HG03378 (cell line): ENCODE measurements at regions not wholly inside any gene's neighbourhood (a gene's known extent, or its start where the extent isn't known, plus 50 kb on each side); places are given as distances from the start of the nearest gene placed in this dataset.
"Not testable (repeated sequence)": the region's sequence is repeated elsewhere in the genome, so short reads cannot be mapped to it uniquely, and the experiment has no call there.

Experiments used
- ATAC-seq: cut with Tn5 transposase; IDR thresholded peaks from one replicate; pipeline ENCODE4 v1.9.1; 2021; ENCODE audit warnings: mild to moderate bottlenecking, moderate library complexity; ENCODE audit not compliant: unreplicated experiment

DNA sequence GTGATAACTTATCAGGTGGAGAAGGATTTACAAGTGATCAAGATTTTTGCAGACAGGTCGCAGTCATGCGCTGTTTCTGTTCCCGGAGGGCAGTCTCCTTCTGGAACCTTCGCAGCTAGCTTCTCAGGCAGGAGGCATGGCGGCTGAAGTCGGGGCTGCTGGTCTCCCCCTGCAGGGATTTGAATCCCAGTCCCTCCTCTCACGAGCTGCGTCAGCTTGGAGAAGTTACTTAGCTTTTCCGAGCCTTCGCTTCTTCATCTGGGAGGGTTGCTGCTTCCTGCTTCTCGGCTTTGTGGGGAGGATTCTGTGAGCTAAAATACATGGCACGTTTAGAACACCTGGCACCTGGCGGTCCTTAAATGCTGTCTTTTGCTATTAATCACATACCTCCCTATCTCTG, 287.8 kb upstream of the FOXF1 start:
- no peak for ATAC-seq

GRCh38 chr16:86222965-86223551, 287.3 kb upstream of the FOXF1 start:
- ATAC-seq = no peak

DNA sequence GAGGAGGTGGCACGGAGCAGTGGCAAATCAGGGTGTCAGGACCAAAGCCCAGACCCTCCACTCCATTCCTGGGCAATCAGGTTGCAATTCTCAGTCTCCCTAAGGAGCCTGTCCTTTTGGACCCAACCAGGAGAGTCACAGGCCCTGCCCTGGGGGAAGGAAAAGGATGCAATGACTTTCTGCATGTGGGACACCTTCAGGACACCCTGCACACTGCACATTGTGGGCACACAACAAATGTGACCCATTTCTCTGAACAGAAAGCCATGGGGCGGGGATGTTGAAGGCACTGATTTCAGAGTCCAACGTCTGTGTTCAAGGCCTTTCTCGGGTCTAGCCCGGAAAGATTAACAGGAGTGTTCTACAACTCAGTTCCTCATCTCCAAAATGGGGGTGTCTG, 286.2 kb upstream of the FOXF1 start:
- no peak for ATAC-seq

DNA sequence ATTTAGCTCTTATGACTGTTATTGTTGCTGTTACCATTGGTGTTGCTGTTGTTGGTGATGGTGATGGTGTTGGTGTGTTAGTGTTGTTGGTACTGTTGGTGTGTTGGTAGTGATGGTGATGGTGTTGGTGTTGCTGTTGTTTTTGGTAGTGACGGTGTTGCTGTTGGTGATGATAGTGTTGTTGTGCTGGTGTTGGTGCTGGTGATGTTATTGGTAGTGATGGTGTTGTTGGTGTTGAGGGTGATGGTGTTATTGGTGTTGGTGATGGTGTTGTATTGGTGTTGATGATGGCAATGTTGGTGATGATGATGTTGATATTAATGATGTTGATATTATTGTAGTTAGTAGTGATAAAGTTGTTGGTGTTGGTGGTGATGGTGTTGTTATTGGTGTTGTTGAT, 285.7 kb upstream of the FOXF1 start:
- no peak for ATAC-seq

DNA sequence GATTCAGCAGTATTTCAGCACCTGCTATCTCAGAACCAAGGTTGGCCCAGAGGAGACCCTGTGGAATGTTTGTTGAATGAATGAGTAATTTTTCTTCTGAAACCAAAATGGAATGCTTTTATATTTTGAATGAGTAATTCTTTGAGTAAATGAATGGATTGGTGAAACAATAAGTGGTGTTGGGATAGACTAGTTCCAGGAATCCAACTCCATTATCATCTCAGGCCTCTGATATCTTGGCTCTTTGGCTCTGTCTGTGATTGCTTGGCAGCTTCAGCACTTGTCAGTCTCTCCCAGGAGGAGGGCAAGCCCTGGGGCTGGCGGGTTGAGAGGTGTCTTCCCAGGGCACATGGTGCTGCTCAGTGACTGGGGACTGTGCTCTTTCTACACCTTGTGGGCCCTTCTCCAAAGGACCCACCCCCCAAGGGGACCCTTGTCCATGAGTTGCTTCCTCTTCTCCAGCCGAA, 284.4 kb upstream of the FOXF1 start:
- no peak for ATAC-seq

GRCh38 chr16:86227041-86227440, 283.3 kb upstream of the FOXF1 start:
- ATAC-seq = no peak

GRCh38 chr16:86227801-86228200, 282.5 kb upstream of the FOXF1 start:
- ATAC-seq = no peak

DNA sequence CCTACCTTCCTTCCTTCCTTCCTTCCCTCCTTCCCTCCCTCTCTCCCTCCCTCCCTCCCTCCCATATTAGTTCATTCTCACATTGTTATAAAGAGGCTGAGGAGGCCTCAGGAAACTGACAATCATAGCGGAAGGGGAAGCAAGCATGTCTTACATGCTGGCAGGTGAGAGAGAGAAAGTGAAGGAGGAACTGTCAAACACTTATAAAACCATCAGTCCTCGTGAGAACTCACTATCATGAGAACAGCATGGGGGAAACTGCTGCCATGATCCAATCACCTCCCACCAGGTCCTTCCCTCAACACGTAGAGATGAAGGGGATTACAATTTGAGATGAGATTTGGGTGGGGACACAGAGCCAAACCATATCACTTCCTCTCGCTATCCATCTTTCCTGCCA, 281.6 kb upstream of the FOXF1 start:
- no peak for ATAC-seq

- ATAC-seq = no peak
Measured at GRCh38 chr16:86229283-86229682, 281.0 kb upstream of the FOXF1 start.

DNA sequence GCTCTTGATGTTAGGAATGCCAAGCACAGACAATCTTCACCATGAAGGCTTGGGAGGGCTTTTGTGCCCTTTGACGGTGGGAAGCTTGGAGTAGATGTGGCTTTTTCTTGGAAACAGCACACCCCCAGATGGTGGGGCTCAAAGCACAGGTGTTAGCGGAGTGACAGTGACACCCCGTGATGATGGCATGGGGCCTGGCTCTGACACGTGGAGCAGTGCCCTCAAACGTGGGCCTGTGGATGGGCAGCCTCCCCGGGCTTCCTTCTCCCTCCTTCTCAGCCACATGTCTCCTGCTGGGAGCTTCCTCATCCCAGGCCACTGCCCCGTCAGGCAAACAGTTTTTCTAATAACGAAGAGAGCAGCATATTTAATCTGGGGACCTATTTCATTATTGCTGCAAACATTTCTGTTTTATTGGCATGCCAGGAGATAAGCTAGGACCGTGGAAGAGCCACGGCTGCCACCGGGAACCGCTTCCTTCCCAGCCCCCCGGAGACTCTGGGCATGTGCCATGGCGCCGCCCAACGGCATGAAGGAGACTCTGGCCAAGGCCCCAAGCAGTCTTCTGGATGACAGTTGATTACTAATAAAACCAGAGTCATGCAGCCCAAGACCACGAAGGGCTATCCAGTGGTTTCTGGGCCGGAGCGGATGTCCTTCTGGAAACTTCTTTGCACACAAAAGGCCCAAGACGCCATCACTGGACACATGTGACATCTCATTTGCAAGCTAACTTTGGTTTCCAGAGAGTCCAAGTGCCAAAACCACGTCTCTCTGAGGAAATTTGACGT, 280.3 kb upstream of the FOXF1 start:
- no peak for ATAC-seq

GRCh38 chr16:86231321-86231995, 278.9 kb upstream of the FOXF1 start:
- no peak for ATAC-seq

GRCh38 chr16:86231996-86232350, 278.4 kb upstream of the FOXF1 start:
- ATAC-seq = no peak

- ATAC-seq = no peak
Measured at GRCh38 chr16:86232496-86232895, 277.8 kb upstream of the FOXF1 start.

DNA sequence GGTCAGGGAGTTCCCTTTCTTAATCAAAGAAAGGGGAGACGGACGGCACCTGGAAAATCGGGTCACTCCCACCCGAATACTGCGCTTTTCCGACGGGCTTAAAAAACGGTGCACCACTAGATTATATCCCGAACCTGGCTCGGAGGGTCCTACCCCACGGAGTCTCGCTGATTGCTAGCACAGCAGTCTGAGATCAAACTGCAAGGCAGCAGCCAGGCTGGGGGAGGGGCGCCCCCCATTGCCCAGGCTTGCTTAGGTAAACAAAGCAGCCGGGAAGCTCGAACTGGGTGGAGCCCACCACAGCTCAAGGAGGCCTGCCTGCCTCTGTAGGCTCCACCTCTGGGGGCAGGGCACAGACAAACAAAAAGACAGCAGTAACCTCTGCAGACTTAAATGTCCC, 276.8 kb upstream of the FOXF1 start:
- not testable (repeated sequence) for ATAC-seq

- no peak for ATAC-seq
Measured at GRCh38 chr16:86239381-86239780, 270.9 kb upstream of the FOXF1 start.

- ATAC-seq = no peak
Measured at GRCh38 chr16:86240716-86241363, 269.5 kb upstream of the FOXF1 start.

GRCh38 chr16:86241681-86242080, 268.6 kb upstream of the FOXF1 start:
- no peak for ATAC-seq

DNA sequence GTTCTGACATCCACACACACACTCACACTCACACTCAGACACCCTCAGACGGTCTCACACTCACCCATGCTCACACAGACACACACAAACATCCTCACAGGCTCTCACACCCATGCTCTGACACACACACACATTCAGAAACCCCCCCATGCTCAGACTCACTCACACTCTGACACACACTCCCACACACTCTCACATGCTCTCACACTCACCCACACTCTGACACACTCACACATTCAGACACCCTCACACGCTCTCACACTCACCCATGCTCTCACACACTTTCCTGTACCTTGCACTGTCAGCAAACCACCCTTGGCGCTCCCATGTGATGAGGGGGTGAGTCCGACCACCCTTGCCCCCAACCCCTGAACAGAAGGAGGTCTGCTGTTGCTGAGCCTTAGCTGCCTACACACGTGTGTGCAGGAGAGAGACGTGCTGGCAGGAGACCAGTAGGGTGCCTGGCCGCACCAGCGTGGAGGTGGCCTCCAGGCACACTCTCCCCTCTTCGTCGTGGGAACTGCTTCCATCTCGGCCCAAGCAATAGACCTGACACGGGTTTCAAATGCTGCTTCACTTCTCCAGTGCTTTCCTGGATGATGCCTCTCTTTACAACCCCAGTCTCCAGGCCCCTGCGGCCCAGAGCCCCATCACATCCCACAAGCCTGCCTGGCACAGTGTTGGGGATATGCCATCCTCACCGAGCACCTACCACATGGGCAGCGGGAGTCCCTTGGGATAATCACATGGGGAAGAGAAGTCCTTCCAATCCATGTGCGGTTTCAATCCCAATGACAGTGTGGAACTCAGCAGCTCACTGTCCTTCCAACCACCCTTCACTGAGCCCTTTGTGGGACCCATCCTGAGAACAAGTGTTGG, 267.8 kb upstream of the FOXF1 start:
- no peak for ATAC-seq

DNA sequence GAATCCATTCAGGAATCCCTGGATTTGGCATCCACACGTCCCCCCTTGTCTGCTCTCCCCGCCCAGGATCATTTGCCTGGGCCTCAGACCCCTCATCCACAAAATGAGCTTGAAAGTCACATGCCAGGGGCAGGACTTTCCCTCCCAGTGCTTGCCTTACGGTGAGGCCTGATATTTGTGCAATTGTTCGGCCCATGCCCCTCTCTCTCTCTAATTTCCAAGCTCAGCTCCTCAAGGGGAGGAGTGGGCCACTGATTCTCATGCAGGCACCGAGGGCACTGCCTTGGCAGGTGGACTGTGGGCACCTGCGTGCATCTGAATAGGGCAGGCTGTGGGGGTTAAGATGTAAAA, 267.2 kb upstream of the FOXF1 start:
- ATAC-seq = no peak

GRCh38 chr16:86243571-86244154, 266.7 kb upstream of the FOXF1 start:
- ATAC-seq = no peak
